HEK293 (cell line): ENCODE measurements at regions not wholly inside any gene's neighbourhood (a gene's known extent, or its start where the extent isn't known, plus 50 kb on each side); places are given as distances from the start of the nearest gene placed in this dataset.

Experiments
- CTCF ChIA-PET: fragments of 350-600 bp; formaldehyde crosslinking; extraction: SDS; loops from one replicate; lab custom pipeline; 2021; ENCODE audit warnings: antibody characterized with exemption; lab: Yijun Ruan, JAX
- POLR2A ChIA-PET: fragments of 300-600 bp; formaldehyde crosslinking; extraction: SDS; loops from one replicate; lab custom pipeline; 2020; ENCODE audit warnings: antibody characterized with exemption, inconsistent platforms; lab: Yijun Ruan, JAX
- H3K27ac ChIP-seq: fragments of 200-500 bp; sonication (Bioruptor generic); 2 replicates; pipeline ENCODE4 v1.5.1; 2014; ENCODE audit warnings: low read depth, low read length, control low read depth, inconsistent platforms; ENCODE audit errors: extremely low read depth
- H3K36me3 ChIP-seq, 2 experiments: fragments of 200-500 bp in 1 of 2; sonication (Bioruptor generic) in 1 of 2; 1 replicate in 1 of 2; 2 replicates in 1 of 2; pipeline ENCODE4 v1.5.1; 2014 to 2017; ENCODE audit warnings: inconsistent platforms in 2 of 2, low read length in 2 of 2; ENCODE audit not compliant: control insufficient read depth in 2 of 2, insufficient read depth in 1 of 2
- H3K4me1 ChIP-seq: fragments of 200-500 bp; sonication (Bioruptor generic); 2 replicates; pipeline ENCODE4 v1.5.1; 2014; ENCODE audit warnings: mild to moderate bottlenecking, low read length, inconsistent platforms; ENCODE audit not compliant: control insufficient read depth, insufficient read depth
- H3K4me3 ChIP-seq: 2 replicates; pipeline ENCODE4 v1.5.1; 2011; ENCODE audit warnings: low read depth, mild to moderate bottlenecking, control low read depth, low read length, moderate library complexity
- H3K9me3 ChIP-seq: fragments of 200-500 bp; sonication (Bioruptor generic); 2 replicates; pipeline ENCODE4 v1.5.1; 2014; ENCODE audit warnings: low read depth, low read length, inconsistent platforms; ENCODE audit not compliant: control insufficient read depth, insufficient read depth
- KLF1 ChIP-seq: fragments of 450-650 bp; formaldehyde crosslinking; IDR thresholded peaks from 2 replicates; pipeline ENCODE4 v1.5.1; 2016; ENCODE audit warnings: missing biosample characterization, missing genetic modification characterization
- ZBTB44 ChIP-seq: fragments of 450-650 bp; IDR thresholded peaks from 2 replicates; pipeline ENCODE4 v1.5.1; 2018; ENCODE audit warnings: missing biosample characterization, mild to moderate bottlenecking, missing genetic modification characterization
- ZFP69B ChIP-seq: fragments of 450-650 bp; formaldehyde crosslinking; IDR thresholded peaks from 2 replicates; pipeline ENCODE4 v1.5.1; 2016; ENCODE audit warnings: missing biosample characterization, missing genetic modification characterization
- ZNF121 ChIP-seq: fragments of 450-650 bp; formaldehyde crosslinking; IDR thresholded peaks from 2 replicates; pipeline ENCODE4 v1.5.1; 2016; ENCODE audit warnings: missing biosample characterization, missing genetic modification characterization
- ZNF140 ChIP-seq: fragments of 450-650 bp; formaldehyde crosslinking; IDR thresholded peaks from 2 replicates; pipeline ENCODE4 v1.5.1; 2016; ENCODE audit warnings: missing biosample characterization, missing genetic modification characterization
- ZNF148 ChIP-seq: fragments of 450-650 bp; formaldehyde crosslinking; IDR thresholded peaks from 2 replicates; pipeline ENCODE4 v1.5.0; 2017; ENCODE audit warnings: missing biosample characterization, missing genetic modification characterization, borderline replicate concordance
- ZNF239 ChIP-seq: fragments of 450-650 bp; formaldehyde crosslinking; IDR thresholded peaks from 2 replicates; pipeline ENCODE4 v1.5.1; 2016; ENCODE audit warnings: missing biosample characterization, missing genetic modification characterization
- ZNF37A ChIP-seq: fragments of 450-650 bp; IDR thresholded peaks from 2 replicates; pipeline ENCODE4 v1.5.1; 2018; ENCODE audit warnings: missing biosample characterization, missing genetic modification characterization
- ZNF473 ChIP-seq: fragments of 450-650 bp; formaldehyde crosslinking; IDR thresholded peaks from 2 replicates; pipeline ENCODE4 v1.5.1; 2017; ENCODE audit warnings: missing biosample characterization, missing genetic modification characterization
- ZNF639 ChIP-seq: fragments of 450-650 bp; formaldehyde crosslinking; IDR thresholded peaks from 2 replicates; pipeline ENCODE4 v1.5.1; 2016; ENCODE audit warnings: missing biosample characterization, missing genetic modification characterization
- ZNF658 ChIP-seq: fragments of 450-650 bp; formaldehyde crosslinking; IDR thresholded peaks from 2 replicates; pipeline ENCODE4; 2016; ENCODE audit warnings: missing biosample characterization, missing genetic modification characterization
- ZNF660 ChIP-seq: fragments of 450-650 bp; IDR thresholded peaks from 2 replicates; pipeline ENCODE4 v1.5.1; 2018; ENCODE audit warnings: missing biosample characterization, mild to moderate bottlenecking, missing genetic modification characterization
- ZNF692 ChIP-seq: fragments of 450-650 bp; formaldehyde crosslinking; IDR thresholded peaks from 2 replicates; pipeline ENCODE4 v1.5.1; 2016; ENCODE audit warnings: missing biosample characterization, missing genetic modification characterization
- ZNF791 ChIP-seq: fragments of 450-650 bp; formaldehyde crosslinking; IDR thresholded peaks from 2 replicates; pipeline ENCODE4 v1.5.1; 2016; ENCODE audit warnings: missing biosample characterization, missing genetic modification characterization
- TF ChIP-seq, protein P1 (sequence below): fragments of 450-650 bp; formaldehyde crosslinking; IDR thresholded peaks from 2 replicates; pipeline ENCODE4 v1.5.1; 2016; ENCODE audit warnings: missing biosample characterization, missing genetic modification characterization, low read depth
- TF ChIP-seq, protein P2 (sequence below): fragments of 450-650 bp; formaldehyde crosslinking; conservative IDR thresholded peaks from 2 replicates; pipeline ENCODE4 v1.5.1; 2016; ENCODE audit warnings: low read depth, missing biosample characterization, missing genetic modification characterization
- TF ChIP-seq, protein P3 (sequence below): fragments of 450-650 bp; formaldehyde crosslinking; IDR thresholded peaks from 2 replicates; pipeline ENCODE4 v1.5.1; 2016; ENCODE audit warnings: missing biosample characterization, missing genetic modification characterization, borderline replicate concordance

GRCh38 chr1:172812118-172812517 is 153.2 kb downstream of the FASLG start:
- no peak overlapping the region for H3K27ac ChIP-seq
- ChIA-PET CTCF (interaction anchor here (1.6 kb wide), 1 partner anchor 70 kb away, joined by 4 read pairs; no protein-coding TSS in a partner anchor), POLR2A (no interaction called here)
- no peaks in the 10 kb centered on the region for H3K36me3 ChIP-seq
- no peaks in the 10 kb centered on the region for H3K9me3 ChIP-seq
- no peaks in the 10 kb centered on the region for H3K4me1 ChIP-seq
- H3K4me3 ChIP-seq, result no peak overlapping the region
- TF ChIP-seq KLF1 (tag by site-specific recombination) (no peak), ZNF121 (no peak), ZFP69B (tag by site-specific recombination) (no peak), ZNF140 (tag by site-specific recombination) (no peak), ZNF658 (tag by site-specific recombination) (no peak), ZNF692 (no peak), ZNF660 (tag by site-specific recombination) (no peak), ZNF791 (tag by site-specific recombination) (no peak), ZNF37A (no peak), ZNF239 (tag by site-specific recombination) (no peak), ZNF639 (tag by site-specific recombination) (no peak), ZNF473 (no peak), ZBTB44 (tag by site-specific recombination) (no peak), ZNF148 (tag by site-specific recombination) (no peak)
- TF ChIP-seq, protein P1, sequence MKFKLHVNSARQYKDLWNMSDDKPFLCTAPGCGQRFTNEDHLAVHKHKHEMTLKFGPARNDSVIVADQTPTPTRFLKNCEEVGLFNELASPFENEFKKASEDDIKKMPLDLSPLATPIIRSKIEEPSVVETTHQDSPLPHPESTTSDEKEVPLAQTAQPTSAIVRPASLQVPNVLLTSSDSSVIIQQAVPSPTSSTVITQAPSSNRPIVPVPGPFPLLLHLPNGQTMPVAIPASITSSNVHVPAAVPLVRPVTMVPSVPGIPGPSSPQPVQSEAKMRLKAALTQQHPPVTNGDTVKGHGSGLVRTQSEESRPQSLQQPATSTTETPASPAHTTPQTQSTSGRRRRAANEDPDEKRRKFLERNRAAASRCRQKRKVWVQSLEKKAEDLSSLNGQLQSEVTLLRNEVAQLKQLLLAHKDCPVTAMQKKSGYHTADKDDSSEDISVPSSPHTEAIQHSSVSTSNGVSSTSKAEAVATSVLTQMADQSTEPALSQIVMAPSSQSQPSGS (tag by site-specific recombination), result no peak
- TF ChIP-seq, protein P2, sequence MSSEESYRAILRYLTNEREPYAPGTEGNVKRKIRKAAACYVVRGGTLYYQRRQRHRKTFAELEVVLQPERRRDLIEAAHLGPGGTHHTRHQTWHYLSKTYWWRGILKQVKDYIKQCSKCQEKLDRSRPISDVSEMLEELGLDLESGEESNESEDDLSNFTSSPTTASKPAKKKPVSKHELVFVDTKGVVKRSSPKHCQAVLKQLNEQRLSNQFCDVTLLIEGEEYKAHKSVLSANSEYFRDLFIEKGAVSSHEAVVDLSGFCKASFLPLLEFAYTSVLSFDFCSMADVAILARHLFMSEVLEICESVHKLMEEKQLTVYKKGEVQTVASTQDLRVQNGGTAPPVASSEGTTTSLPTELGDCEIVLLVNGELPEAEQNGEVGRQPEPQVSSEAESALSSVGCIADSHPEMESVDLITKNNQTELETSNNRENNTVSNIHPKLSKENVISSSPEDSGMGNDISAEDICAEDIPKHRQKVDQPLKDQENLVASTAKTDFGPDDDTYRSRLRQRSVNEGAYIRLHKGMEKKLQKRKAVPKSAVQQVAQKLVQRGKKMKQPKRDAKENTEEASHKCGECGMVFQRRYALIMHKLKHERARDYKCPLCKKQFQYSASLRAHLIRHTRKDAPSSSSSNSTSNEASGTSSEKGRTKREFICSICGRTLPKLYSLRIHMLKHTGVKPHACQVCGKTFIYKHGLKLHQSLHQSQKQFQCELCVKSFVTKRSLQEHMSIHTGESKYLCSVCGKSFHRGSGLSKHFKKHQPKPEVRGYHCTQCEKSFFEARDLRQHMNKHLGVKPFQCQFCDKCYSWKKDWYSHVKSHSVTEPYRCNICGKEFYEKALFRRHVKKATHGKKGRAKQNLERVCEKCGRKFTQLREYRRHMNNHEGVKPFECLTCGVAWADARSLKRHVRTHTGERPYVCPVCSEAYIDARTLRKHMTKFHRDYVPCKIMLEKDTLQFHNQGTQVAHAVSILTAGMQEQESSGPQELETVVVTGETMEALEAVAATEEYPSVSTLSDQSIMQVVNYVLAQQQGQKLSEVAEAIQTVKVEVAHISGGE, result no peak
- TF ChIP-seq, protein P3, sequence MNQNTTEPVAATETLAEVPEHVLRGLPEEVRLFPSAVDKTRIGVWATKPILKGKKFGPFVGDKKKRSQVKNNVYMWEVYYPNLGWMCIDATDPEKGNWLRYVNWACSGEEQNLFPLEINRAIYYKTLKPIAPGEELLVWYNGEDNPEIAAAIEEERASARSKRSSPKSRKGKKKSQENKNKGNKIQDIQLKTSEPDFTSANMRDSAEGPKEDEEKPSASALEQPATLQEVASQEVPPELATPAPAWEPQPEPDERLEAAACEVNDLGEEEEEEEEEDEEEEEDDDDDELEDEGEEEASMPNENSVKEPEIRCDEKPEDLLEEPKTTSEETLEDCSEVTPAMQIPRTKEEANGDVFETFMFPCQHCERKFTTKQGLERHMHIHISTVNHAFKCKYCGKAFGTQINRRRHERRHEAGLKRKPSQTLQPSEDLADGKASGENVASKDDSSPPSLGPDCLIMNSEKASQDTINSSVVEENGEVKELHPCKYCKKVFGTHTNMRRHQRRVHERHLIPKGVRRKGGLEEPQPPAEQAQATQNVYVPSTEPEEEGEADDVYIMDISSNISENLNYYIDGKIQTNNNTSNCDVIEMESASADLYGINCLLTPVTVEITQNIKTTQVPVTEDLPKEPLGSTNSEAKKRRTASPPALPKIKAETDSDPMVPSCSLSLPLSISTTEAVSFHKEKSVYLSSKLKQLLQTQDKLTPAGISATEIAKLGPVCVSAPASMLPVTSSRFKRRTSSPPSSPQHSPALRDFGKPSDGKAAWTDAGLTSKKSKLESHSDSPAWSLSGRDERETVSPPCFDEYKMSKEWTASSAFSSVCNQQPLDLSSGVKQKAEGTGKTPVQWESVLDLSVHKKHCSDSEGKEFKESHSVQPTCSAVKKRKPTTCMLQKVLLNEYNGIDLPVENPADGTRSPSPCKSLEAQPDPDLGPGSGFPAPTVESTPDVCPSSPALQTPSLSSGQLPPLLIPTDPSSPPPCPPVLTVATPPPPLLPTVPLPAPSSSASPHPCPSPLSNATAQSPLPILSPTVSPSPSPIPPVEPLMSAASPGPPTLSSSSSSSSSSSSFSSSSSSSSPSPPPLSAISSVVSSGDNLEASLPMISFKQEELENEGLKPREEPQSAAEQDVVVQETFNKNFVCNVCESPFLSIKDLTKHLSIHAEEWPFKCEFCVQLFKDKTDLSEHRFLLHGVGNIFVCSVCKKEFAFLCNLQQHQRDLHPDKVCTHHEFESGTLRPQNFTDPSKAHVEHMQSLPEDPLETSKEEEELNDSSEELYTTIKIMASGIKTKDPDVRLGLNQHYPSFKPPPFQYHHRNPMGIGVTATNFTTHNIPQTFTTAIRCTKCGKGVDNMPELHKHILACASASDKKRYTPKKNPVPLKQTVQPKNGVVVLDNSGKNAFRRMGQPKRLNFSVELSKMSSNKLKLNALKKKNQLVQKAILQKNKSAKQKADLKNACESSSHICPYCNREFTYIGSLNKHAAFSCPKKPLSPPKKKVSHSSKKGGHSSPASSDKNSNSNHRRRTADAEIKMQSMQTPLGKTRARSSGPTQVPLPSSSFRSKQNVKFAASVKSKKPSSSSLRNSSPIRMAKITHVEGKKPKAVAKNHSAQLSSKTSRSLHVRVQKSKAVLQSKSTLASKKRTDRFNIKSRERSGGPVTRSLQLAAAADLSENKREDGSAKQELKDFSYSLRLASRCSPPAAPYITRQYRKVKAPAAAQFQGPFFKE, result no peak
